ENCODE measurements at regions not wholly inside any gene's neighbourhood (a gene's known extent, or its start where the extent isn't known, plus 50 kb on each side); places are given as distances from the start of the nearest gene placed in this dataset.

DNA sequence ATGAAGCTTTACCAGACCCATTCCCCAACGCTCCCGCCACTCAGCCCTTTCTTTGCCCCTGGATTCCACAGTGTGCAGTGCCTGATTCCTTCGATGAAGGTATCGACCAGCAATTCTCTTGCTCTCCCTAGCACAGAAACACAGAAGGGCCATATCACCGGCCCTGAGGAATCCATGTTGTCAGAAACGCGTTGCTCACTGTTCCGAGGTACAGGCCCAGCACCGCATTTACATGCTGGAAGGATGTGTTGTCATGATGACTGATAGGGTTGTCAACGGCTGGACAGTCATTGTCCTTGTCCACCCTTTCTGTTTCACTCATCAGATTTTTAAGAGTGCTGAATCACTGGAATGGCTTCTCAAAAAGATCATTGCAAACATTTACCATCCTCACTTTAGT is 57.2 kb upstream of the GPR6 start:
- no peak for DNase-seq

GRCh38 chr6:109922851-109923250 is 55.3 kb upstream of the GPR6 start:
- no peak for DNase-seq

DNA sequence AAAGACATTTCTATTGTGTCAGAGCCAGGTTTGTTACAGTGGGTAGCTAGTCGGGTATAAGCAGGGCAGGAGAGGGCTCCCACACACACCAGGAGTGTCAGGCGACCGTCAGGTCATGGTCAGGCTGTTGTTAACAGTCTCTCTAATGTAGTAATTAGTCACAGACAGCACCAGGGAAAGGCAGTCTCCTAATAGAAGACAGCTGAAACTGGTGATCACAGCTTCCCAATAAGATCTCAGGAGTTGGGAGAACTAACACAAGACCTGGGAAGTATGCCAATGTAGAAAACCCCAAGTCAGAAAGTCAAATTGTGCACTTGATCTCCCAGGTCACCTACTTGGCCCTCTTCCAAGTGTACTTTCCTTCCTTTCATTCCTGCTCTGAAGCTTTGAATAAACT is 53.0 kb upstream of the GPR6 start:
- DNase-seq = no peak

GRCh38 chr6:109927052-109927451 is 51.1 kb upstream of the GPR6 start:
- DNase-seq = no peak

All from left kidney (tissue), 1 donor.